Prostate gland (tissue), 2 donors: ENCODE measurements at regions not wholly inside any gene's neighbourhood (a gene's known extent, or its start where the extent isn't known, plus 50 kb on each side); places are given as distances from the start of the nearest gene placed in this dataset.

Experiments used
- CTCF ChIP-seq, 4 experiments: fragments of 200-600 bp in 2 of 4; fragments of 450-650 bp in 2 of 4; sonication (generic) in 2 of 4; IDR thresholded peaks; 1 replicate in 3 of 4; 2 replicates in 1 of 4; pipeline ENCODE4 v1.5.1; 2016 to 2019; ENCODE audit warnings: antibody characterized with exemption in 4 of 4, mild to moderate bottlenecking in 2 of 4, moderate library complexity in 2 of 4
- POLR2A ChIP-seq: fragments of 450-650 bp; IDR thresholded peaks from one replicate; pipeline ENCODE4 v1.6.1; 2016; ENCODE audit warnings: antibody characterized with exemption, mild to moderate bottlenecking
- POLR2AphosphoS5 ChIP-seq: sonication (generic); formaldehyde crosslinking; IDR thresholded peaks from one replicate; pipeline ENCODE4 v1.6.1; 2017; ENCODE audit warnings: antibody characterized with exemption

- no peak for TF ChIP-seq CTCF (IDR thresholded peaks at IDR 0.05)
- TF ChIP-seq POLR2AphosphoS5, result no peak
- no peak for TF ChIP-seq POLR2A
These were observed 117.8 kb downstream of the TLR4 start for GRCh38 chr9:117821954-117822353.
